ENCODE measurements at regions not wholly inside any gene's neighbourhood (a gene's known extent, or its start where the extent isn't known, plus 50 kb on each side); places are given as distances from the start of the nearest gene placed in this dataset.

DNA sequence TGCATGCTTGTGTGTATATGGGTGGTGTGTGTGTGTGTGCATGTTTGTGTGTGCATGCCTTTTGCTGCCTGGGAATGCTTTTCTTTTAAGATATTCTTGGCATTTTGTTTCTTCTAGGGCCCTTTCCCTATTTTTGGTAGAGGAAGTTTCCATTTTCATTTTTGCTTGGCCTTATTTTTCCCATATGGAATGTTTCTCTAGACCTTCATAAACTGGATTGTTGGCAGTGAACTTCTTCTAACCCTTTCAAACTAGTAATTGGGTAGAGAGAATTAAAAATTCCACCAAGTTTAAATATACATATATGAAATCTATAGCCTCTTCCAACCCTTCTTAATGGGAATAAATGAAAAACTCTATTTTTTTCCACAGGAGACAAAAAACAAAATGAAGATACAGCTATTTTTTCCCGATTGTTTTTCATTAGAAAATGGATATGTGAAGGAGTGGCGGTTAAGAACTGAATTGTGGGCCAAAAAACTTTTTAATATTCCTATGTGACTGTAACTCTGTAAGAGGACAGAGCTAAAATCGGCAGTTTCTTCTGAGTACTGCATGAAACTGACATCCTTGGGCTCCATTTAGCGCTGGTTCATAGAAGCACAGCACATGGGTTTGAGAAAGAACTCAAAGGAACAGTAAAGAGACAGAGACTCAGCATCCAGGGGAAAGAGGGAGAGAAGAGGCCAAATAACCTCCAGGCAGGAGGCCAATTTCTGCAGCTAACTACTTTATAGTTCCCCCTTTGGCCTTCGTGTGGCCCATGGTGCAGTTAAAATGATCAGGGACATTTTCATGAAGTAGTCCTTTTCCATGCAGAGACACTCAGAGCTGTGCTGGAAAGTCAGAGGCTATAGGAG lies 102.1 kb downstream of the TMEM170B start:
- Histone ChIP-seq H3K4me1 (no peaks in the 10 kb centered on the region), H3K4me3 (no peak overlapping the region), H3K9me3 (no peaks in the 10 kb centered on the region), H3K27ac (no peak overlapping the region), H3K27me3 (no peaks in the 10 kb centered on the region), H3K36me3 (no peaks in the 10 kb centered on the region)
- ATAC-seq = no peak
- in situ Hi-C loops (cut with MboI; ENCODE audit: low sequenced_read_pairs in 4 of 4) (no loop called here), intact Hi-C loops (cut with DNase I; ENCODE audit: low total_unique reads) (no loop called here)
- TF ChIP-seq, protein P1, sequence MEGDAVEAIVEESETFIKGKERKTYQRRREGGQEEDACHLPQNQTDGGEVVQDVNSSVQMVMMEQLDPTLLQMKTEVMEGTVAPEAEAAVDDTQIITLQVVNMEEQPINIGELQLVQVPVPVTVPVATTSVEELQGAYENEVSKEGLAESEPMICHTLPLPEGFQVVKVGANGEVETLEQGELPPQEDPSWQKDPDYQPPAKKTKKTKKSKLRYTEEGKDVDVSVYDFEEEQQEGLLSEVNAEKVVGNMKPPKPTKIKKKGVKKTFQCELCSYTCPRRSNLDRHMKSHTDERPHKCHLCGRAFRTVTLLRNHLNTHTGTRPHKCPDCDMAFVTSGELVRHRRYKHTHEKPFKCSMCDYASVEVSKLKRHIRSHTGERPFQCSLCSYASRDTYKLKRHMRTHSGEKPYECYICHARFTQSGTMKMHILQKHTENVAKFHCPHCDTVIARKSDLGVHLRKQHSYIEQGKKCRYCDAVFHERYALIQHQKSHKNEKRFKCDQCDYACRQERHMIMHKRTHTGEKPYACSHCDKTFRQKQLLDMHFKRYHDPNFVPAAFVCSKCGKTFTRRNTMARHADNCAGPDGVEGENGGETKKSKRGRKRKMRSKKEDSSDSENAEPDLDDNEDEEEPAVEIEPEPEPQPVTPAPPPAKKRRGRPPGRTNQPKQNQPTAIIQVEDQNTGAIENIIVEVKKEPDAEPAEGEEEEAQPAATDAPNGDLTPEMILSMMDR (IDR thresholded peaks at IDR 0.05 in 4 of 5, conservative IDR thresholded peaks at IDR 0.05 in 1 of 5) = no peak
- no peak for TF ChIP-seq POLR2A (IDR thresholded peaks at IDR 0.05)
- DNase-seq = no peak

DNA sequence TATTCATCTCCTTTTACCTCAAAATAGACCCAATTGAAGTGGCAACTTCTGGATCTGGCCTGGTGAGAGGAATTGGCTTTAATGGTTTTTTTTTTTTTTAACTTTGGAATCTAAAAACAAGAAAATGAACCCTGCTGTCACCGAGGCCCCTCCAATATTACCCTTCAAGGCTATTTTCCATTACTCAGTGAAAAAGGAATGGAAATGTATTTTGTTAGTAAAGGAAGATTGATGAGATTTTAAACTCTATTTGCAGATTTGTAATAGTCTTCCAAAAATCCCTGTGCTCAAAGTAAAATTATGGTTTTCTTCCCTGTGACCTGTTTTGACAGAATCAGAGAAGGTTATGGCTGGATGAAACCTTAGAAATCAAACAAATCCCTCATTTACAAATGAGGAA lies 102.9 kb downstream of the TMEM170B start:
- intact Hi-C loops (cut with DNase I; ENCODE audit: low total_unique reads) = no loop called here

DNA sequence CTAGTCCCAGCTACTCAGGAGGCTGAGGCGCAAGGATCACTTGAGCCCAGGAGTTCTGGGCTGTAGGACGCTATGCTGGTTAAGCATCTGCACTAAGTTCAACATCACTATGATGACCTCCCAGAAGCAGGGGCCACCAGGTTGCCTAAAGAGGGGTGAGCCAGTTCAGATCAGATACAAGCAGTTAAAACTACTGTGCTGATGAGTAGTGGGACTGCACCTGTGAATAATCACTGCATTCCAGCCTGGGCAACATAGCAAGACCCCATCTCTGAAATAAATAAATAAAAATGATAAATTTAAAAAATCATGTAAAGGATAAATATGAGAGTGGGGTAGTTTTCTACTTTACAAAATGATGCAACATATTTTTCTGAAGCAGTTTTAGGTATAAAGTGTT lies 106.5 kb downstream of the TMEM170B start:
- H3K27ac ChIP-seq = no peak overlapping the region
- H3K4me1 ChIP-seq = no peaks in the 10 kb centered on the region
- TF ChIP-seq POLR2A (IDR thresholded peaks at IDR 0.05) = no peak
- TF ChIP-seq, protein P1 (IDR thresholded peaks at IDR 0.05 in 4 of 5, conservative IDR thresholded peaks at IDR 0.05 in 1 of 5) = no peak
- ATAC-seq = no peak
- H3K9me3 ChIP-seq = no peaks in the 10 kb centered on the region
- H3K27me3 ChIP-seq = no peaks in the 10 kb centered on the region
- no peak for DNase-seq
- in situ Hi-C loops (cut with MboI; ENCODE audit: low sequenced_read_pairs in 4 of 4) (no loop called here), intact Hi-C loops (cut with DNase I; ENCODE audit: low total_unique reads) (no loop called here)
- H3K4me3 ChIP-seq = no peak overlapping the region
- H3K36me3 ChIP-seq = no peaks in the 10 kb centered on the region

More for the DNA sequence above, 102.9 kb downstream of the TMEM170B start:
- TF ChIP-seq POLR2A (IDR thresholded peaks at IDR 0.05) = no peak
- TF ChIP-seq, protein P1 (IDR thresholded peaks at IDR 0.05 in 4 of 5, conservative IDR thresholded peaks at IDR 0.05 in 1 of 5) = no peak
- no peak for ATAC-seq
- no peaks in the 10 kb centered on the region for H3K27me3 ChIP-seq
- H3K36me3 ChIP-seq = no peaks in the 10 kb centered on the region
- no peak for DNase-seq
- H3K4me1 ChIP-seq = no peaks in the 10 kb centered on the region
- H3K4me3 ChIP-seq = no peak overlapping the region
- H3K9me3 ChIP-seq = no peaks in the 10 kb centered on the region
- in situ Hi-C loops (cut with MboI; ENCODE audit: low sequenced_read_pairs in 4 of 4) = no loop called here
- no peak overlapping the region for H3K27ac ChIP-seq

DNA sequence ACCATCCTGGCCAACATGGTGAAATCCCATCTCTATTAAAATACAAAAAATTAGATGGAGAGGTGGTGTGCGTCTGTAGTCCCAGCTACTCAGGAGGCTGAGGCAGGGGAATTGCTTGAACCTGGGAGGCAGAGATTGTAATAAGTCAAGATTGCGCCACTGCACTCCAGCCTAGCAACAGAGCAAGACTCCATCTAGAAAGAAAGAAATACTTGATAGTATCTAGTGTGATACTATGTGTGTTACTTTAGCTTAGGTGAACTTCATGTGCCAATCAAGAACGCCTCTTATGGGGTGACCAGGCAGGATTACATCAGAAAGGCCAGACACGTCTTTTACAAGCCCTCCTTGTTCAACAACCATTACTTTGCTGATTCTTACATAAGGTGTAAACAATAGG lies 107.1 kb downstream of the TMEM170B start:
- Histone ChIP-seq H3K27me3 (no peaks in the 10 kb centered on the region), H3K4me3 (no peak overlapping the region), H3K9me3 (no peaks in the 10 kb centered on the region), H3K27ac (no peak overlapping the region), H3K36me3 (no peaks in the 10 kb centered on the region), H3K4me1 (no peaks in the 10 kb centered on the region)
- no peak for DNase-seq
- no peak for ATAC-seq
- no peak for TF ChIP-seq POLR2A (IDR thresholded peaks at IDR 0.05)
- TF ChIP-seq, protein P1 (IDR thresholded peaks at IDR 0.05 in 4 of 5, conservative IDR thresholded peaks at IDR 0.05 in 1 of 5) = no peak
- in situ Hi-C loops (cut with MboI; ENCODE audit: low sequenced_read_pairs in 4 of 4) = no loop called here
- intact Hi-C loops (cut with DNase I; ENCODE audit: low total_unique reads) = no loop called here
